SW 1271 (cell line): ENCODE measurements at regions not wholly inside any gene's neighbourhood (a gene's known extent, or its start where the extent isn't known, plus 50 kb on each side); places are given as distances from the start of the nearest gene placed in this dataset.
"Not testable (repeated sequence)": the region's sequence is repeated elsewhere in the genome, so short reads cannot be mapped to it uniquely, and the experiment has no call there.

Experiments
- DNase-seq, 2 experiments: peaks; one replicate each; lab custom pipeline; 2025; lab: John Stamatoyannopoulos, UW

GRCh38 chr7:69395061-69395714 is 203.1 kb upstream of the AUTS2 start:
- DNase-seq, result no peak

DNA sequence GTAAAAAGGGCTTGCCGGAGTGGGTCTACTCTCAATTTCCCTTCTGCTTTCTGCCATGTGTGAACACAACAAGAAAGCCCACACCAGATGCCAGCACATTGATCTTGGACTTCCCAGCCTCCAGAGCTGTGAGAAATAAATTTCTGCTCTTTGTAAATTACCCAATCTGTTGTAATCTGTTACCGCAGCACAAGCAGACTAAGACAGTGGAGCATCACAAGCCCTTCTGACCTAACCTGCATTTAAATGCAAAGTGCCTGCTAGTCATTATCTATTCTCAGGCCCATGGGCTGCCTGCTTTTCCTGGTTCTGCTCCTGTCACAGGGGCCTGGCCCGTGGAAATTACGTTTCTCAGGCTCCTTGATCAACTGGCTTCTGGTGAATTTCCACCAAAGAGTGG is 199.3 kb upstream of the AUTS2 start:
- no peak for DNase-seq

- DNase-seq, result no peak
These were observed 198.9 kb upstream of the AUTS2 start for GRCh38 chr7:69399401-69399800.

DNA sequence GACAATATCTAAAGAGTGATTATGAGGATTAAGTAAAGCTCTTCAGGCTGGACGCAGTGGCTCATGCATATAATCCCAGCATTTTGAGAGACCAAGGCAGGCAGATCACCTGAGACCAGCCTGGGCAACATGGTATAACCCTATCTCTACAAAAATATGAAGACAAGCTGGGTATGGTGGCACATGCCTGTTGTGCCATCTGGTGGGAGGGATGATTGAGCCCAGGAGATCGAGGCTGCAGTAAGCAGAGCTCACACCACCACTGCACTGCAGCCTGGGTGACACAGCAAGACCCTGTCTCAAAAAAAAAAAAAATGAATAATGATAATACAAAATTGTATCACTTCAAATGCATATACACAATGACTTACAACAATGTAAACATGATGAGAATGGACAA is 195.6 kb upstream of the AUTS2 start:
- no peak for DNase-seq

DNA sequence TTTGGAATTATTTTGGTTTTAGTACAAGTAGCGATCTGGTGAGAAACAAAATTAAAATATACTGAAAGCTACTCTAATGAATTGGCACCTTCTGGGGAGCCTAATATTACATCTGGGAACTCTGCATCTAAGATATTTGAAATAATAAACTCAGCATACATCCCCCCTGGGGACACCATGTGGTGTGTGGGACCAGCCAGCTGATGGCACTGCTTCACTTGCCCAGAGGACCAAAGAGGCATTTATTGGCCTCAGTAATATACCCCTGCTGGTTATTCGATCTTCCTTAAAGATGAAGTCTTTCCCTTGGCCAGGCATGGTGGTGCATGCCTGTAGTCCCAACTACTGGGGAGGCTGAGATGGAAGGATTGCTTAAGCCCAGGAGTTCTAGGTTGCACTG is 195.1 kb upstream of the AUTS2 start:
- DNase-seq, result no peak

DNA sequence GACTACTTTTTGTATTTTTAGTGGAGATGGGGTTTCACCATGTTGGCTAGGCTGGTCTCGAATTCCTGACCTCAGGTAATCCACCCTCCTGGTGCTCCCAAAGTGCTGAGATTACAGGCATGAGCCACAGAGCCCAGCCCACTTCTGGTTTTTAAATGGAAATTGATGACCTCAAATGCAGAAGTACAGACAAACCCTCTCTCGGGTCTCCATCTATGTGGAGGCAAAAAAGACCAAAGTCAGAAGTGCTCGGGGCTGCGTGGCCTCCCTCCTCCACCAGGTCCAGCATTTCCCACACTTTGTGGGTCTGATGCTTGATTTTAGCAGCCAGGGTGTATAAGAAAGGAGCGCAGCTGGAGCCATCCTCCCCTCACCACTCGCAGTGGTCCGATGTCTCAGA is 187.3 kb upstream of the AUTS2 start:
- no peak for DNase-seq

- no peak for DNase-seq
These were observed 186.8 kb upstream of the AUTS2 start for GRCh38 chr7:69411466-69411865.

- DNase-seq, result no peak
These were observed 185.7 kb upstream of the AUTS2 start for GRCh38 chr7:69412331-69413146.

GRCh38 chr7:69414555-69414954 is 183.7 kb upstream of the AUTS2 start:
- no peak for DNase-seq

- no peak for DNase-seq
These were observed 179.2 kb upstream of the AUTS2 start for GRCh38 chr7:69418869-69419670.

DNA sequence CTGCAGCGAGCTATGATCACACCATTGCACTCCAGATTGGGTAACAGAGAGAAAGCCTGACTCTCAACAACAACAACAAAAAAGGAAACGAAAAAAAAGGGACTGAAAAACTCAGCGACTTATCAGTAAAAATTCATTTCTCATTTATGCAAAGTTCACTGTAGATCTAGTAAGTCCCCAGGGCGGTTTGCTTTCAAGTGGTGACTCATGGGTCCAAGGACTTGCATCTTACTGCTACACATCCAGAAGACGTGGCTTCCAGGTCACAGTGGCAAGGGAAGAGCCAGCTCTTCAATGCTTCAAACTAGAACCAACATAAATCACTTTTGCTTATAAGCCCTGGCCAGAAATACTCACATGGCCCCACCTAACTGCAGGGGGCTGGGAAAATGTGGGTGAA is 178.3 kb upstream of the AUTS2 start:
- no peak for DNase-seq

GRCh38 chr7:69422574-69422985 is 175.7 kb upstream of the AUTS2 start:
- no peak for DNase-seq

GRCh38 chr7:69426705-69427104 is 171.6 kb upstream of the AUTS2 start:
- DNase-seq, result no peak

- DNase-seq, result no peak
These were observed 170.2 kb upstream of the AUTS2 start for GRCh38 chr7:69428089-69428488.

GRCh38 chr7:69429911-69430383 is 168.3 kb upstream of the AUTS2 start:
- no peak for DNase-seq

DNA sequence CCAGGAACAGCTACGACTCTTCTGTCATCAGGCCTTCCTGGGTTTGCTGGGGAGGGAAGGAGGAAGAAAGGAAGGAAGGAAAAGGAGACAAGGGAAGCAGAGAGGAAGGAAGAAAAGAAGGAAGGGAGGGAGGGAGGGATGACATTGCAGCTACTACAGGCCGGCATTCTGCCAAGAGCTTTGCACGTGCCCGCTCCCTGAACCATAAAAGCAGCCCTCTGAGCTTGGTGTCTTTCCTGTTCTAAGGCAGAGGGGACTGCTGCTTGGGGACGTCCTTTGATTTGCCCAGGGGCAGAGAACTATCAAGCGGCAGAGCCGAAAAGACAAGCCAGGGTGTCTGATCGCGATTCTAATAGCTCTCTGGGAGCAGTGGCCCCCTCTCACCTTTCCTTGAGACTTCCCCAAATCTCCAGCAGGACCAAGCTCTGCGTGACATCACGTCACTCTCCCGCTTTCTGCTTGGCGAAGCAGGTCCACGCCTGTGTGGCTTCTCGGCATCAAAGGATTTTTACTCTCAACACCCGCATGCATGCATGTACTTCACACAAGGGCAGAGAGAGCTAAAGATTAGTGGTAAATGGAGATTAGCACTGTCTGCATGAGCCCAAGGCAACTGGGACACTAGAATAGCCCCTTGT is 167.8 kb upstream of the AUTS2 start:
- no peak for DNase-seq

DNA sequence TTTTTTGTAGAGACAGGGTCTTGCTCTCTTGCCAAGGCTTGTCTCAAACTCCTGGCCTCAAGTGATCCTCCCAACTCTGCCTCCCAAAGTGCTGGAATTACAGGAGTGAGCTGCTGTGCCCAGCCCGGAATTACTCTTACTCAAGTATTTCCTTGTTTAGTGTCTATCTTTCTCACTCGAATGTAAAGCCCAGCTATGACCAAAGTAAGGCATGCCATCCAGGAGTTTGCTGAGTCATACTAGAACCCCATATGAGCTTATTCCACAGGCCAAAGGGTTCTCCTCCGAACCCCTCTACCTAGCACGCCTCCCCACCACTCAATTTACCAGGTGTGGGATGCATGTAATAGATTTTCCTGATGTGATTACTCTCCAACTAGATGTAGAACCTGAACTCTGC is 166.6 kb upstream of the AUTS2 start:
- DNase-seq, result no peak

GRCh38 chr7:69432276-69432675 is 166.0 kb upstream of the AUTS2 start:
- DNase-seq, result not testable (repeated sequence)

DNA sequence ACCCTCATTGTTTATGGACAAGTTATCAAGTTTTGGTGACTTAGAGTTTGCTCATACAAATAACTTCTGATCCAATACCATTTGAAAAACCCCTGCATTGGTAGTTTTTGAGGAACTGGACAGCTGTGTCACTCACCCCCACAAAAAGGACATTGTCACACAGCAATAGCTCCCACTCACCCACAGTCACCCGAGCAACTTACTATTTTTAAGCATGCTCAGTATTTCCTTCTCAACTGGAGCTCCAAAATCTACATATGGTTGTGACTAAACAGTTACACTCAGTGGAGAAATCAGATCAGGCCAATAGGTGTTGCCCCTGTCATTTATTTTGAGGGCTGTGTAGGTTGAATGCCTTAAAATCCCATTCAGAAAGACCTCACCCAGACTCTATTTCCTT is 165.2 kb upstream of the AUTS2 start:
- no peak for DNase-seq

DNA sequence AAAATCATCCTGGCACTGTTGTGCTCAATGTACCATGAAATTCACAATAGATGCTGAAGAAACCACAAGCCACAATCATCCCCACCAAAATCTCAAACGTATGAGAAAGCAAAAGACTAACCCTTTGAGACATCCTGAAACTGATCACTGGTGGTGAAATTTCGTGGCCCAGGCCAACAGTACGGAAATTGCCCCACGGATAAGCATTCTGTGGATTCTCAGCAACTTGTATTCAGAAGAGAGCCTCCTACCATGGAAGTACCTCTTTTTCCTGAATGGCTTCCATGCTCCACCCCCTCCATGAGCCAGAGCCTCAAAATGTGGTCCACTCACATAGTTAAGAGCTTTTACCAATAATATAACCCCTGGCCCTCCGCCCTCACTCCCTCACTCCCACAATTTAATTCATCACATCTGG is 163.9 kb upstream of the AUTS2 start:
- no peak for DNase-seq

DNA sequence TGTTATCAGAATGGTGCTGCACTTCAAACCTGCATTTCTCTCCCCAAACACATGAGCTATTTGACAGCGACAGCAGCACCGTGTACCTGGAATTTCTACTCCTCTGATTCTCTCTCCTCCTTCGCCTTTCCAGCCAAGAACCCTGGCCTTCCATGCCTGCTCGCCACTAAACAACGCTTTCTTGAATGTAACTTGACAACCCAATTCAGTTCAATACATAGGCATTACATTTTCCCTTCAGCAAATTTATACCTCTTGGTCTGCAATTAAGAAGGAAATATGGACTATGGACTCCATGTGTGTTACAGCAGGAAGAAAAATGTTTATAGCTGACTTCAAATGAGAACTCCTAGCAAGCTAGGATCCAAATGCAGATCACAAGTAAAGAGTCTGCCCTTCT is 162.6 kb upstream of the AUTS2 start:
- no peak for DNase-seq

- no peak for DNase-seq
These were observed 161.3 kb upstream of the AUTS2 start for GRCh38 chr7:69436946-69437345.
